PFSK-1 (cell line): ENCODE measurements at regions not wholly inside any gene's neighbourhood (a gene's known extent, or its start where the extent isn't known, plus 50 kb on each side); places are given as distances from the start of the nearest gene placed in this dataset.

Experiments used
- FOXP2 ChIP-seq: optimal IDR thresholded peaks from 2 replicates; pipeline ENCODE3; 2011; ENCODE audit warnings: borderline replicate concordance, control low read depth, inconsistent platforms; ENCODE audit not compliant: insufficient read depth; ENCODE audit errors: extremely low read length, extremely low read depth
- POLR2AphosphoS5 ChIP-seq: IDR thresholded peaks from 2 replicates; pipeline ENCODE4 v1.6.1; 2012; ENCODE audit warnings: low read depth, mild to moderate bottlenecking, control low read depth, low read length, moderate library complexity
- SIN3A ChIP-seq: IDR thresholded peaks from 2 replicates; pipeline ENCODE4 v1.6.1; 2012; ENCODE audit warnings: mild to moderate bottlenecking, low read length, moderate library complexity, borderline replicate concordance; ENCODE audit not compliant: insufficient read depth
- TAF1 ChIP-seq: IDR thresholded peaks from 2 replicates; pipeline ENCODE4 v1.6.1; 2012; ENCODE audit warnings: low read length, control low read depth, borderline replicate concordance; ENCODE audit not compliant: insufficient read depth
- TF ChIP-seq, protein P1 (sequence below), 2 experiments: IDR thresholded peaks; 2 replicates each; pipeline versions ENCODE4 v1.6.1 to v1.8.0; 2011 to 2012; ENCODE audit warnings: low read depth in 2 of 2, low read length in 2 of 2, control low read depth in 1 of 2, inconsistent platforms in 1 of 2, mild to moderate bottlenecking in 1 of 2, moderate library complexity in 1 of 2; ENCODE audit not compliant: insufficient read depth in 1 of 2

DNA sequence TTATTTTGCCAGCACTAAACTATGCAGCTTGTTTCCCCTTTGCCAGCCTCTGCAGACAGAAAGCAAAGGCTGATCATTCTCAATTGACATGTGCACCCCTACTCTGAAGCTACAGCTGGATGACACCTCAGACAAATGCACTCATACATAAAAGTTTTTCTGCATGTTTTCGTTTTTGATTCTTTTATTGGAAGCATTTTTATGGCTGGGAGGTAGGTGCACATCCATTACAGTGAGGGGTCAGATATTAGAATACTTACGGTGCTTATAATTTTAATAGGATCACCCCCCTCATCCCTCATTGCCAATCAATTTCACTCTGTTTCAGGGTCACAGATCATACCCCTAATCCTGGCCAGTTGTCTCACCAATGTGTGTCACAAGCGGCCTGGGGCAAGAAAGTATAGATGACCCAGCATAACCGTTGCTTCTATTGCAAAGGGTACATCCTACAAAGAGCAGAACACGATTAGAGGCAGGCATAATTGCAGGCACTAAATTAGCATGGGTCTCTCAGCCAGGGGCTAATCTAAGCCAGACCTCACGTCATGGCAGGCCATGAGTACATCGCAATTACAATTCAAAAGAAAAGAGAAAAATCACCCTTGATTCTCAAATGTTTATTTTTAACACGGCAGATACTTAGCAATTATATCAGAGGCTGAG lies 89.5 kb upstream of the SOX9 start:
- TF ChIP-seq FOXP2, result no peak
- TF ChIP-seq TAF1, result no peak
- TF ChIP-seq, protein P1, sequence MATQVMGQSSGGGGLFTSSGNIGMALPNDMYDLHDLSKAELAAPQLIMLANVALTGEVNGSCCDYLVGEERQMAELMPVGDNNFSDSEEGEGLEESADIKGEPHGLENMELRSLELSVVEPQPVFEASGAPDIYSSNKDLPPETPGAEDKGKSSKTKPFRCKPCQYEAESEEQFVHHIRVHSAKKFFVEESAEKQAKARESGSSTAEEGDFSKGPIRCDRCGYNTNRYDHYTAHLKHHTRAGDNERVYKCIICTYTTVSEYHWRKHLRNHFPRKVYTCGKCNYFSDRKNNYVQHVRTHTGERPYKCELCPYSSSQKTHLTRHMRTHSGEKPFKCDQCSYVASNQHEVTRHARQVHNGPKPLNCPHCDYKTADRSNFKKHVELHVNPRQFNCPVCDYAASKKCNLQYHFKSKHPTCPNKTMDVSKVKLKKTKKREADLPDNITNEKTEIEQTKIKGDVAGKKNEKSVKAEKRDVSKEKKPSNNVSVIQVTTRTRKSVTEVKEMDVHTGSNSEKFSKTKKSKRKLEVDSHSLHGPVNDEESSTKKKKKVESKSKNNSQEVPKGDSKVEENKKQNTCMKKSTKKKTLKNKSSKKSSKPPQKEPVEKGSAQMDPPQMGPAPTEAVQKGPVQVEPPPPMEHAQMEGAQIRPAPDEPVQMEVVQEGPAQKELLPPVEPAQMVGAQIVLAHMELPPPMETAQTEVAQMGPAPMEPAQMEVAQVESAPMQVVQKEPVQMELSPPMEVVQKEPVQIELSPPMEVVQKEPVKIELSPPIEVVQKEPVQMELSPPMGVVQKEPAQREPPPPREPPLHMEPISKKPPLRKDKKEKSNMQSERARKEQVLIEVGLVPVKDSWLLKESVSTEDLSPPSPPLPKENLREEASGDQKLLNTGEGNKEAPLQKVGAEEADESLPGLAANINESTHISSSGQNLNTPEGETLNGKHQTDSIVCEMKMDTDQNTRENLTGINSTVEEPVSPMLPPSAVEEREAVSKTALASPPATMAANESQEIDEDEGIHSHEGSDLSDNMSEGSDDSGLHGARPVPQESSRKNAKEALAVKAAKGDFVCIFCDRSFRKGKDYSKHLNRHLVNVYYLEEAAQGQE (IDR thresholded peaks at IDR 0.05; ENCODE audit: insufficient read depth in 1 of 2, low read depth in 2 of 2, low read length in 2 of 2), result no peak
- TF ChIP-seq POLR2AphosphoS5, result no peak
- no peak for TF ChIP-seq SIN3A

DNA sequence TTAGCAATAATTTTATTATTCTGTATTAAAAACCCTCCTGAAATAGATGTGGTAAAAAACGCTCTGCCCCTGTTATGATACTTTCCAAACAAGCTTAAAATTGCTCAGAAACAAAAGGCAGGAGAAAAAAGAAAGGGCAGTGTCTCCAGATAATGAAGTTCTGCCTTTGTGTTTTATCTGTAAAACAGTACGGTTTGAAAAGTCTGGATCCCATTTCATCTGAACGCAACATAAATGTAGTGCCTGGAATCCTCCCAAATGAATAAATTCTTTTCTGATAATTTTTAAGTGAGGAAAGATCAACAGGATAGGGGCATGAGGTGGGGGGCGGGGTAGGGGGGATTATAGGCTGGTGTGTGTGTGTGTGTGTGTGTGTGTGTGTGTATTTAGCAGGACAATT lies 87.5 kb upstream of the SOX9 start:
- TF ChIP-seq SIN3A (no peak), FOXP2 (no peak), TAF1 (no peak), POLR2AphosphoS5 (no peak)
- TF ChIP-seq, protein P1 (IDR thresholded peaks at IDR 0.05; ENCODE audit: insufficient read depth in 1 of 2, low read depth in 2 of 2, low read length in 2 of 2), result no peak

DNA sequence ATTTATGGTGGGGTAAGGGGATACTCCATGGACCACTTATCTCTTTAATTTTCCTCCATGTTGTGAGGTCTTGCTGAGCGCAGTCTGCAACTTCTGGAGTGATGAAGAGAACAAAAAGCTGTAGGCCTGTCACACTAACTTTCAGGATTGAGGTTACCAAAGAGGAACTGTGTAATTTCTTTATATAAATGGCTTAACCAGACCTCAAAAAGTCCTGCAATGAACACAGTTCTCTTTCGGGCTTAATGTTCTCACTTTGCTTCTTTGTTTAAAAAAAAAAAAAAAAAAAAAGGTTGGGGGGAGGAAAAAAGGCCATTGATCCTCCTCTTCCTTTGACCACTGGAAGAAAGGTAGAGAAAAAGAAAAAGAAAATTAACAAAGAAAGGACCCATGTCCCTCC lies 86.8 kb upstream of the SOX9 start:
- TF ChIP-seq FOXP2 (no peak), POLR2AphosphoS5 (no peak), SIN3A (no peak)
- TF ChIP-seq, protein P1 (IDR thresholded peaks at IDR 0.05; ENCODE audit: insufficient read depth in 1 of 2, low read depth in 2 of 2, low read length in 2 of 2), result no peak

DNA sequence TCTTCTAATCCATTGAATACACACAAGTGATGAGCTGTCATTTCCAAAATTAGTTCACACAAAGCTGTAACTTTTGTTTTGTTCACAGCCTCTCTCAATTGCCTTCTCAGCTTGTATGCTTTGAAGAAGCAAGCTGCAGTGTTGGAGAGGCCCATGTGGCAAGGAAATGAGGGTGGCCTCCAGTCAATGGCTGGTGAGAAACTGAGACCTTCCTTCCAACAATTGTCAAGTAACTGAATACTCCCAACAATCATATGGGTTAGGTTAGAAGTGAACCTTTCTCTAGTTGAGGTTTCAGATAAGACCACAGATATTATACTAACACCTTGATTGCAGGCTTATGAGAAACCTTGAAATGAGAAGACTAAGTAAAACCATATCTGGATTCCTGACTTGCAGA lies 82.4 kb upstream of the SOX9 start:
- TF ChIP-seq FOXP2 (no peak), POLR2AphosphoS5 (no peak), TAF1 (no peak), SIN3A (no peak)
- TF ChIP-seq, protein P1 (IDR thresholded peaks at IDR 0.05; ENCODE audit: insufficient read depth in 1 of 2, low read depth in 2 of 2, low read length in 2 of 2), result no peak

DNA sequence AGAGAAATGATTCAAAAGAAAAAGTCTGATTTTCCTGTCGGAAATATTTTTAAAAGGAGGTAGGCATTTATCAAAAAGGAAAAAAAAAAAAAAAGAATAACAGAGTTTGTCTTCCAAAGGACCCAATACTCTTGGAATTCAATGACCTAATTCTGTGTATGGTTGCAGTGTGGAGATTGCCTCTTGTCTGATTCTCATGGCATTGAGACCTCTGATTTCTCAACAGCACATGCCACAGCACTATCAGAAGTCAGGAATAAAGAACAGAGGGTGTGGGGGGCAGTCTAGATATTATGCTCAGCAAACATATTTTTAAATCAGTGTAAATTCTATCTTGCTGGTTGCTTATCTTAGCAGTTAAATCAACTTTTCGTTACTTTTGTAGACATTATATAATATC lies 81.3 kb upstream of the SOX9 start:
- TF ChIP-seq SIN3A, result no peak
- no peak for TF ChIP-seq FOXP2
- TF ChIP-seq, protein P1 (IDR thresholded peaks at IDR 0.05; ENCODE audit: insufficient read depth in 1 of 2, low read depth in 2 of 2, low read length in 2 of 2), result no peak
- TF ChIP-seq POLR2AphosphoS5, result no peak
- no peak for TF ChIP-seq TAF1
